T47D (cell line): ENCODE measurements at regions not wholly inside any gene's neighbourhood (a gene's known extent, or its start where the extent isn't known, plus 50 kb on each side); places are given as distances from the start of the nearest gene placed in this dataset.

Experiments used
- DNase-seq, 2 experiments: peaks; one replicate each; pipeline versions ENCODE4 v3.0.0 to v3.0.0-alpha.2; 2011 to 2012; ENCODE audit warnings: low read depth in 1 of 2, low spot score in 1 of 2
- JUND ChIP-seq: IDR thresholded peaks from 2 replicates; pipeline ENCODE4 v1.6.1; 2012; ENCODE audit warnings: low read depth
- in situ Hi-C: cut with HindIII; loops from 2 replicates; pipeline ENCODE4 v1.10.0; 2016; ENCODE audit warnings: low sequenced_read_pairs, low pct_unique_long_range_greater_than_20kb

- DNase-seq, result no peak
- in situ Hi-C loops, result no loop called here
- TF ChIP-seq JUND, result no peak
Measured at GRCh38 chr15:31151301-31152233, 50.0 kb upstream of the TRPM1 start.

- in situ Hi-C loops, result no loop called here
- TF ChIP-seq JUND, result no peak
- DNase-seq, result no peak
Measured at GRCh38 chr15:31153531-31153930, 52.0 kb upstream of the TRPM1 start.

GRCh38 chr15:31155151-31155550 lies 53.6 kb upstream of the TRPM1 start:
- in situ Hi-C loops, result no loop called here
- TF ChIP-seq JUND, result no peak
- no peak for DNase-seq

- in situ Hi-C loops, result no loop called here
- DNase-seq, result no peak
- no peak for TF ChIP-seq JUND
Measured at GRCh38 chr15:31156226-31156625, 54.7 kb upstream of the TRPM1 start.

- no peak for TF ChIP-seq JUND
- no peak for DNase-seq
- in situ Hi-C loops, result no loop called here
Measured at GRCh38 chr15:31156808-31157207, 55.3 kb upstream of the TRPM1 start.

- in situ Hi-C loops, result no loop called here
- TF ChIP-seq JUND, result no peak
- no peak for DNase-seq
Measured at GRCh38 chr15:31157644-31158069, 56.1 kb upstream of the TRPM1 start.

GRCh38 chr15:31158858-31159569 lies 57.5 kb upstream of the TRPM1 start:
- no peak for TF ChIP-seq JUND
- DNase-seq, result no peak
- in situ Hi-C loops, result no loop called here

- TF ChIP-seq JUND, result no peak
- in situ Hi-C loops, result no loop called here
- DNase-seq, result no peak
Measured at GRCh38 chr15:31159837-31160236, 58.3 kb upstream of the TRPM1 start.

GRCh38 chr15:31160297-31160696 lies 58.8 kb upstream of the TRPM1 start:
- DNase-seq, result no peak
- no peak for TF ChIP-seq JUND
- in situ Hi-C loops, result no loop called here

GRCh38 chr15:31160740-31161495 lies 59.4 kb upstream of the TRPM1 start:
- in situ Hi-C loops, result no loop called here
- DNase-seq, result no peak
- TF ChIP-seq JUND, result no peak

- no peak for TF ChIP-seq JUND
- no peak for DNase-seq
- in situ Hi-C loops, result no loop called here
Measured at GRCh38 chr15:31161951-31162350, 60.4 kb upstream of the TRPM1 start.

- no peak for TF ChIP-seq JUND
- DNase-seq, result no peak
- in situ Hi-C loops, result no loop called here
Measured at GRCh38 chr15:31162721-31163510, 61.4 kb upstream of the TRPM1 start.
